ENCODE measurements at regions not wholly inside any gene's neighbourhood (a gene's known extent, or its start where the extent isn't known, plus 50 kb on each side); places are given as distances from the start of the nearest gene placed in this dataset.

GRCh38 chr5:107184066-107184465, 486.7 kb downstream of the EFNA5 start:
- no peak for ATAC-seq (ENCODE audit: insufficient read depth, low FRiP score)
- Histone ChIP-seq H3K27me3 (ENCODE audit: control insufficient read depth in 3 of 3, insufficient read depth in 3 of 3, low read length in 2 of 3) (no peaks in the 10 kb centered on the region), H3K36me3 (ENCODE audit: control insufficient read depth in 4 of 4, insufficient read depth in 4 of 4, low read length in 4 of 4) (no peaks in the 10 kb centered on the region), H3K27ac (ENCODE audit: low read depth in 1 of 2, low read length in 1 of 2) (no peak overlapping the region), H3K9ac (ENCODE audit: insufficient read depth in 1 of 2, low read length in 2 of 2) (no peak overlapping the region), H3K4me3 (no peak overlapping the region), H3K4me1 (ENCODE audit: control insufficient read depth in 5 of 5, insufficient read depth in 5 of 5, low read length in 5 of 5) (no peaks in the 10 kb centered on the region), H3K9me3 (ENCODE audit: control insufficient read depth in 4 of 4, insufficient read depth in 3 of 4, low read length in 3 of 4) (no peaks in the 10 kb centered on the region)
- no peak for DNase-seq
- TF ChIP-seq CTCF (IDR thresholded peaks at IDR 0.05; ENCODE audit: control extremely low read depth, extremely low read depth): no peak
- 80 to 88% methylated on average over 2 of the region's 2 CpGs for WGBS, 2 donors

GRCh38 chr5:107170620-107171019, 500.1 kb downstream of the EFNA5 start:
- Histone ChIP-seq H3K9ac (ENCODE audit: insufficient read depth in 1 of 2, low read length in 2 of 2) (no peak overlapping the region), H3K4me1 (ENCODE audit: control insufficient read depth in 5 of 5, insufficient read depth in 5 of 5, low read length in 5 of 5) (no peaks in the 10 kb centered on the region), H3K27me3 (ENCODE audit: control insufficient read depth in 3 of 3, insufficient read depth in 3 of 3, low read length in 2 of 3) (no peaks in the 10 kb centered on the region), H3K4me3 (no peak overlapping the region), H3K27ac (ENCODE audit: low read depth in 1 of 2, low read length in 1 of 2) (no peak overlapping the region), H3K9me3 (ENCODE audit: control insufficient read depth in 4 of 4, insufficient read depth in 3 of 4, low read length in 3 of 4) (peaks cover 0 to 3% (median 1%) of the 10 kb centered on the region in 4 donors), H3K36me3 (ENCODE audit: control insufficient read depth in 4 of 4, insufficient read depth in 4 of 4, low read length in 4 of 4) (no peaks in the 10 kb centered on the region)
- ATAC-seq (ENCODE audit: insufficient read depth, low FRiP score): no peak
- 84 to 86% methylated on average over 3 of the region's 3 CpGs for WGBS, 2 donors
- no peak for TF ChIP-seq CTCF (IDR thresholded peaks at IDR 0.05; ENCODE audit: control extremely low read depth, extremely low read depth)
- no peak for DNase-seq

- no peaks in the 10 kb centered on the region for H3K36me3 ChIP-seq (ENCODE audit: control insufficient read depth in 4 of 4, insufficient read depth in 4 of 4, low read length in 4 of 4)
- H3K4me3 ChIP-seq: no peak overlapping the region
- H3K9me3 ChIP-seq (ENCODE audit: control insufficient read depth in 4 of 4, insufficient read depth in 3 of 4, low read length in 3 of 4): peaks cover 0 to 3% (median 1%) of the 10 kb centered on the region in 4 donors
- 83 to 90% methylated on average over 3 of the region's 3 CpGs for WGBS, 2 donors
- ATAC-seq (ENCODE audit: insufficient read depth, low FRiP score) (no peak), DNase-seq (no peak)
- no peak overlapping the region for H3K27ac ChIP-seq (ENCODE audit: low read depth in 1 of 2, low read length in 1 of 2)
- no peaks in the 10 kb centered on the region for H3K4me1 ChIP-seq (ENCODE audit: control insufficient read depth in 5 of 5, insufficient read depth in 5 of 5, low read length in 5 of 5)
- TF ChIP-seq CTCF (IDR thresholded peaks at IDR 0.05; ENCODE audit: control extremely low read depth, extremely low read depth): no peak
- no peaks in the 10 kb centered on the region for H3K27me3 ChIP-seq (ENCODE audit: control insufficient read depth in 3 of 3, insufficient read depth in 3 of 3, low read length in 2 of 3)
- H3K9ac ChIP-seq (ENCODE audit: insufficient read depth in 1 of 2, low read length in 2 of 2): no peak overlapping the region
These were observed 500.9 kb downstream of the EFNA5 start for GRCh38 chr5:107169867-107170266.
